Peyer's patch (tissue), 4 donors: ENCODE measurements at regions not wholly inside any gene's neighbourhood (a gene's known extent, or its start where the extent isn't known, plus 50 kb on each side); places are given as distances from the start of the nearest gene placed in this dataset.
A peak's percentile ranks its signal among the peaks of the same experiment; 100 is the strongest.

ENCODE experiments used
- DNase-seq, 3 donors: peaks; one replicate each; pipeline ENCODE4 v3.0.0-alpha.2; 2017 to 2019
- H3K27ac ChIP-seq, 4 donors: fragments of 200-600 bp; sonication (generic); one replicate each; pipeline ENCODE4 v1.5.1; 2016 to 2019
- H3K27me3 ChIP-seq, 2 donors: fragments of 200-600 bp; sonication (generic); one replicate each; pipeline ENCODE4 v1.5.1; 2019
- H3K36me3 ChIP-seq, 3 donors: fragments of 200-600 bp; sonication (generic); one replicate each; pipeline ENCODE4 v1.5.1; 2016 to 2019
- H3K4me1 ChIP-seq, 4 donors: fragments of 200-600 bp; sonication (generic); one replicate each; pipeline ENCODE4 v1.5.1; 2016 to 2019
- H3K4me3 ChIP-seq, 4 donors: fragments of 200-600 bp; sonication (generic); 1 replicate in 3 of 4; 2 replicates in 1 of 4; pipeline ENCODE4 v1.5.1; 2016 to 2019; ENCODE audit warnings: mild to moderate bottlenecking in 1 of 4
- H3K9me3 ChIP-seq, 4 donors: fragments of 200-600 bp; sonication (generic); one replicate each; pipeline ENCODE4 v1.5.1; 2016 to 2019; ENCODE audit warnings: mild to moderate bottlenecking in 1 of 4
- POLR2A ChIP-seq, 2 donors: fragments of 450-650 bp; IDR thresholded peaks; one replicate each; pipeline ENCODE4 v1.5.1; 2017; ENCODE audit warnings: antibody characterized with exemption in 2 of 2, mild to moderate bottlenecking in 2 of 2, moderate library complexity in 2 of 2
- TF ChIP-seq, protein P1 (sequence below), 6 experiments: fragments of 450-650 bp in 4 of 6; fragments of 200-600 bp in 2 of 6; sonication (generic) in 1 of 6; IDR thresholded peaks; one replicate each; pipeline ENCODE4 v1.5.1; 2017 to 2019; ENCODE audit warnings: antibody characterized with exemption in 6 of 6, mild to moderate bottlenecking in 3 of 6, moderate library complexity in 1 of 6

GRCh38 chr9:89234205-89235067 lies 55.8 kb upstream of the SHC3 start:
- peak overlapping the region in 1 of 4 donors; percentile 1 for H3K4me3 ChIP-seq
- no peaks in the 10 kb centered on the region for H3K36me3 ChIP-seq
- H3K27ac ChIP-seq, result no peak overlapping the region
- DNase-seq, result no peak
- H3K9me3 ChIP-seq, result peaks cover 0 to 4% (median 0%) of the 10 kb centered on the region in 4 donors
- H3K4me1 ChIP-seq, result peaks cover 0 to 7% (median 3%) of the 10 kb centered on the region in 4 donors
- no peak for TF ChIP-seq POLR2A (IDR thresholded peaks at IDR 0.05)
- TF ChIP-seq, protein P1, sequence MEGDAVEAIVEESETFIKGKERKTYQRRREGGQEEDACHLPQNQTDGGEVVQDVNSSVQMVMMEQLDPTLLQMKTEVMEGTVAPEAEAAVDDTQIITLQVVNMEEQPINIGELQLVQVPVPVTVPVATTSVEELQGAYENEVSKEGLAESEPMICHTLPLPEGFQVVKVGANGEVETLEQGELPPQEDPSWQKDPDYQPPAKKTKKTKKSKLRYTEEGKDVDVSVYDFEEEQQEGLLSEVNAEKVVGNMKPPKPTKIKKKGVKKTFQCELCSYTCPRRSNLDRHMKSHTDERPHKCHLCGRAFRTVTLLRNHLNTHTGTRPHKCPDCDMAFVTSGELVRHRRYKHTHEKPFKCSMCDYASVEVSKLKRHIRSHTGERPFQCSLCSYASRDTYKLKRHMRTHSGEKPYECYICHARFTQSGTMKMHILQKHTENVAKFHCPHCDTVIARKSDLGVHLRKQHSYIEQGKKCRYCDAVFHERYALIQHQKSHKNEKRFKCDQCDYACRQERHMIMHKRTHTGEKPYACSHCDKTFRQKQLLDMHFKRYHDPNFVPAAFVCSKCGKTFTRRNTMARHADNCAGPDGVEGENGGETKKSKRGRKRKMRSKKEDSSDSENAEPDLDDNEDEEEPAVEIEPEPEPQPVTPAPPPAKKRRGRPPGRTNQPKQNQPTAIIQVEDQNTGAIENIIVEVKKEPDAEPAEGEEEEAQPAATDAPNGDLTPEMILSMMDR (IDR thresholded peaks at IDR 0.05), result no peak
- H3K27me3 ChIP-seq, result no peaks in the 10 kb centered on the region

DNA sequence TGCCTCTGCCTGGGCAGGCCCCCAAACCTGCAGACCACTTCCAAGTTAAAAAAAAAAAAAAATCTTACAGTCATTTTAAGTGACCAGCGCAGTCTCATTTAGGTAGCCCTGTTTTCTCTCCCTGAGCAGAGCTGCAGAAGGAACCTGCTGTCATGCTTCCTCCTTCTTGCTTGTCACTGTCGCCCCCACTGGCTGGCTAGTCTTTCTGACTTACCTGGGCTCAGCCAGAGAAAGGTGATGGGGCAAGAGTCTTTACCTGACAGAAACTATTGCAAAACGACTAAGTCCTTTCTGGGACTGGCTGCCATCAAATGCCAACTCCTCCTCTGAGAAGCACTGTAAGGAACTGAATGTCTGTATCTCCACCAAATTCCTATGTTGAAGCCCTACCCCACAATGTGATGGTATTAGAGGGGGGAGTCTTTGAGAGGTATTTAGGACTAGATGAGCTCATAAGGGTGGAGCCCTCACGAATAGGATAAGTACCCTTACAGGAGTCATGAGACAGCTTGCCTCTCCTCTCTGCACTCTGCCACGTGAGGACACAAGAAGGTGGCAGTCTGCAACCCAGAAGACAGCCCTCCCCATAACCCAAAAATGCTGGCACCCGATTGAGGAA lies 58.4 kb upstream of the SHC3 start:
- Histone ChIP-seq H3K27ac (no peak overlapping the region), H3K36me3 (no peaks in the 10 kb centered on the region), H3K4me1 (peaks cover 0 to 7% (median 3%) of the 10 kb centered on the region in 4 donors), H3K27me3 (no peaks in the 10 kb centered on the region), H3K4me3 (no peak overlapping the region), H3K9me3 (no peaks in the 10 kb centered on the region)
- TF ChIP-seq, protein P1 (IDR thresholded peaks at IDR 0.05), result no peak
- no peak for TF ChIP-seq POLR2A (IDR thresholded peaks at IDR 0.05)
- no peak for DNase-seq

DNA sequence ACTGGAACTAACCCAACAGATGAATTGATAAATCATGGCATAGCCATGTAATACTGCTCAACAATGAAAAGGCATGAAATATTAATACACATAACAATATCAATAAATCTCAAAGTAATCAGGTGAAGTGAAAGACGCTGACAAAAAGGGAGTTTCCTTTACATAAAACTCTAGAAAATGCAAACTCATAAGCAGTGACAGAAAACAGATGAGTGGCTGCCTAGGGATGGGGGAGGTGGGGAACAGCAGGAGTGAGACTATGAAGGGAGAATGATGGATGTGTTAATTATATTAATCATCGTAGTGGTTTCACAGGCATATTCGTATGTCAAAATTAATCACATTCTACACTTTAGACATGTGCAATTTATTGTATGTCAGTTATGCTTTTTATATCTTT lies 59.8 kb upstream of the SHC3 start:
- Histone ChIP-seq H3K36me3 (no peaks in the 10 kb centered on the region), H3K27ac (no peak overlapping the region), H3K9me3 (no peaks in the 10 kb centered on the region), H3K27me3 (no peaks in the 10 kb centered on the region), H3K4me1 (peaks cover 0 to 9% (median 3%) of the 10 kb centered on the region in 4 donors), H3K4me3 (no peak overlapping the region)
- DNase-seq, result no peak
- no peak for TF ChIP-seq POLR2A (IDR thresholded peaks at IDR 0.05)
- TF ChIP-seq, protein P1 (IDR thresholded peaks at IDR 0.05), result no peak

GRCh38 chr9:89243296-89244061 lies 64.9 kb upstream of the SHC3 start:
- DNase-seq, result no peak
- TF ChIP-seq, protein P1 (IDR thresholded peaks at IDR 0.05), result no peak
- Histone ChIP-seq H3K27me3 (no peaks in the 10 kb centered on the region), H3K36me3 (no peaks in the 10 kb centered on the region), H3K27ac (no peak overlapping the region), H3K4me1 (peaks cover 0 to 8% (median 0%) of the 10 kb centered on the region in 4 donors), H3K4me3 (no peak overlapping the region), H3K9me3 (no peaks in the 10 kb centered on the region)

DNA sequence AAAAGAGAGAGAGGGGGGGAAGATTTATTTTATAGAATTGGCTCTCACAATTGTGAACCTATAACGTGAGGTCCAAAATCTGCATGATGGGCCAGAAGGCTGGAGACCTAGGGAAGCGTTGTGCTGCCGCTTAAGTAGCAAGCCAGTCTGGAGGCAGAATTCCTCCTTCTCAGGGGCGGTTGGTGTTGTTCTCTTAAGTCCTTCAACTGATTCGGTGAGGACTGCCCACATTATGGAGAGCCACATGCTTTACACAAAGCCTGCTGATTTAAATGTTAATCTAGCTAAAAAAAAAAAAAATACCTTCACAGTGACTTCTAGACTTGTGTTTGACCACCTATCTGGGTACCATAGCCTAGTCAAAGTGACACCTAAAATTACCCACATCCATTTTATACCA lies 64.2 kb upstream of the CKS2 start:
- peaks cover 0 to 8% (median 0%) of the 10 kb centered on the region in 4 donors for H3K4me1 ChIP-seq
- DNase-seq, result no peak
- H3K27me3 ChIP-seq, result no peaks in the 10 kb centered on the region
- H3K9me3 ChIP-seq, result no peaks in the 10 kb centered on the region
- H3K27ac ChIP-seq, result no peak overlapping the region
- H3K4me3 ChIP-seq, result no peak overlapping the region
- TF ChIP-seq, protein P1 (IDR thresholded peaks at IDR 0.05), result no peak
- TF ChIP-seq POLR2A (IDR thresholded peaks at IDR 0.05), result no peak
- no peaks in the 10 kb centered on the region for H3K36me3 ChIP-seq
